ENCODE measurements at regions not wholly inside any gene's neighbourhood (a gene's known extent, or its start where the extent isn't known, plus 50 kb on each side); places are given as distances from the start of the nearest gene placed in this dataset.
"Not testable (repeated sequence)": the region's sequence is repeated elsewhere in the genome, so short reads cannot be mapped to it uniquely, and the experiment has no call there.

GRCh38 chr10:33031815-33032653 lies 74.0 kb upstream of the ITGB1 start:
- no peak overlapping the region for H3K4me3 ChIP-seq (ENCODE audit: low read length)
- no peak for TF ChIP-seq CTCF (conservative IDR thresholded peaks at IDR 0.05; ENCODE audit: low read depth, low read length)
- DNase-seq (ENCODE audit: low read depth) = no peak

GRCh38 chr10:33031171-33031570 lies 73.1 kb upstream of the ITGB1 start:
- H3K4me3 ChIP-seq (ENCODE audit: low read length) = no peak overlapping the region
- no peak for DNase-seq (ENCODE audit: low read depth)
- TF ChIP-seq CTCF (conservative IDR thresholded peaks at IDR 0.05; ENCODE audit: low read depth, low read length) = no peak

- not testable (repeated sequence) for H3K4me3 ChIP-seq (ENCODE audit: low read length); DNase-seq (ENCODE audit: low read depth)
These were observed 70.5 kb upstream of the ITGB1 start for GRCh38 chr10:33028515-33028914.

GRCh38 chr10:33027088-33027487 lies 69.1 kb upstream of the ITGB1 start:
- DNase-seq (ENCODE audit: low read depth) = no peak
- no peak overlapping the region for H3K4me3 ChIP-seq (ENCODE audit: low read length)
- no peak for TF ChIP-seq CTCF (conservative IDR thresholded peaks at IDR 0.05; ENCODE audit: low read depth, low read length)

GRCh38 chr10:33026422-33026821 lies 68.4 kb upstream of the ITGB1 start:
- H3K4me3 ChIP-seq (ENCODE audit: low read length) = no peak overlapping the region
- DNase-seq (ENCODE audit: low read depth) = no peak
- no peak for TF ChIP-seq CTCF (conservative IDR thresholded peaks at IDR 0.05; ENCODE audit: low read depth, low read length)

- no peak overlapping the region for H3K4me3 ChIP-seq (ENCODE audit: low read length)
- no peak for TF ChIP-seq CTCF (conservative IDR thresholded peaks at IDR 0.05; ENCODE audit: low read depth, low read length)
- DNase-seq (ENCODE audit: low read depth) = no peak
These were observed 67.9 kb upstream of the ITGB1 start for GRCh38 chr10:33025910-33026309.

GRCh38 chr10:33025039-33025438 lies 67.0 kb upstream of the ITGB1 start:
- no peak for TF ChIP-seq CTCF (conservative IDR thresholded peaks at IDR 0.05; ENCODE audit: low read depth, low read length)
- H3K4me3 ChIP-seq (ENCODE audit: low read length) = no peak overlapping the region
- no peak for DNase-seq (ENCODE audit: low read depth)
